GM18870 (cell line): ENCODE measurements at regions not wholly inside any gene's neighbourhood (a gene's known extent, or its start where the extent isn't known, plus 50 kb on each side); places are given as distances from the start of the nearest gene placed in this dataset.

Experiments
- ATAC-seq: cut with Tn5 transposase; IDR thresholded peaks from one replicate; pipeline ENCODE4 v1.9.1; 2021; ENCODE audit warnings: moderate library complexity; ENCODE audit not compliant: unreplicated experiment

- no peak for ATAC-seq
Measured at GRCh38 chr3:89624494-89624893, 517.1 kb downstream of the EPHA3 start.

GRCh38 chr3:89625945-89626344 lies 518.5 kb downstream of the EPHA3 start:
- no peak for ATAC-seq

- ATAC-seq: no peak
Measured at GRCh38 chr3:89628856-89629670, 521.6 kb downstream of the EPHA3 start.

- no peak for ATAC-seq
Measured at GRCh38 chr3:89635137-89635536, 527.7 kb downstream of the EPHA3 start.

GRCh38 chr3:89644716-89645115 lies 537.3 kb downstream of the EPHA3 start:
- ATAC-seq: no peak

- ATAC-seq: no peak
Measured at GRCh38 chr3:89649431-89649830, 542.0 kb downstream of the EPHA3 start.

- ATAC-seq: no peak
Measured at GRCh38 chr3:89654031-89654430, 546.6 kb downstream of the EPHA3 start.

- no peak for ATAC-seq
Measured at GRCh38 chr3:89656388-89656787, 549.0 kb downstream of the EPHA3 start.

GRCh38 chr3:89679686-89680085 lies 572.3 kb downstream of the EPHA3 start:
- no peak for ATAC-seq

GRCh38 chr3:89682556-89682955 lies 575.1 kb downstream of the EPHA3 start:
- no peak for ATAC-seq

GRCh38 chr3:89685731-89686130 lies 578.3 kb downstream of the EPHA3 start:
- ATAC-seq: no peak

- no peak for ATAC-seq
Measured at GRCh38 chr3:89690646-89691045, 583.2 kb downstream of the EPHA3 start.

GRCh38 chr3:89692601-89693000 lies 585.2 kb downstream of the EPHA3 start:
- ATAC-seq: no peak

GRCh38 chr3:89697321-89697916 lies 590.0 kb downstream of the EPHA3 start:
- ATAC-seq: no peak

GRCh38 chr3:89698208-89698830 lies 590.9 kb downstream of the EPHA3 start:
- ATAC-seq: no peak

GRCh38 chr3:89699229-89699628 lies 591.8 kb downstream of the EPHA3 start:
- no peak for ATAC-seq

- ATAC-seq: no peak
Measured at GRCh38 chr3:89699771-89700170, 592.4 kb downstream of the EPHA3 start.

GRCh38 chr3:89702404-89702803 lies 595.0 kb downstream of the EPHA3 start:
- ATAC-seq: no peak

GRCh38 chr3:89713196-89713595 lies 605.8 kb downstream of the EPHA3 start:
- no peak for ATAC-seq

- ATAC-seq: no peak
Measured at GRCh38 chr3:89714237-89714636, 606.8 kb downstream of the EPHA3 start.

- no peak for ATAC-seq
Measured at GRCh38 chr3:89740080-89740880, 632.9 kb downstream of the EPHA3 start.

- no peak for ATAC-seq
Measured at GRCh38 chr3:89740881-89741177, 633.4 kb downstream of the EPHA3 start.
